GM03348 (cell line): ENCODE measurements at regions not wholly inside any gene's neighbourhood (a gene's known extent, or its start where the extent isn't known, plus 50 kb on each side); places are given as distances from the start of the nearest gene placed in this dataset.
"Not testable (repeated sequence)": the region's sequence is repeated elsewhere in the genome, so short reads cannot be mapped to it uniquely, and the experiment has no call there.

ENCODE experiments used
- DNase-seq: peaks from one replicate; pipeline ENCODE4 v3.0.0; 2012; ENCODE audit warnings: low spot score

- DNase-seq: no peak
These were observed 196.9 kb downstream of the TM9SF2 start for GRCh38 chr13:99698010-99698815.

DNA sequence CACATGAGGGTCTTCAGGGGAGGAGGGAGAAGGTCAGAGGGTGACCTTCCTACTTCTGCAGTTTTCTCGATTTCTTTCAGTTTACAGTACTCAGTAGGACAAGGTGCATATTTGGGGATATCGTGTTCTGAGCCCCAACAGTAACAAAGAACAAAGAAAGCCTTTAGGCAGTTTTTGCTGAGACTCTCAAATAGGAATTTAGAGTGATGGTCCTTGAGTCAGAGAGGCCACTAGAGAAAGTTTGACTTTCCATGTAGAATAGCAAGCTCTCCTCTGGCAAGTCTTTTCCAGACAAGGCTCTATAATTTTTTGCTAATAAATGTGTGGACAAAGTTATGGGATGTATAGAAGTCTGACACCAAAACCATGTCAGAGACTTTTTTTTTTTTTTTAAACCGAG is 194.6 kb downstream of the TM9SF2 start:
- no peak for DNase-seq

- DNase-seq: no peak
These were observed 192.8 kb downstream of the TM9SF2 start for GRCh38 chr13:99693852-99694611.

DNA sequence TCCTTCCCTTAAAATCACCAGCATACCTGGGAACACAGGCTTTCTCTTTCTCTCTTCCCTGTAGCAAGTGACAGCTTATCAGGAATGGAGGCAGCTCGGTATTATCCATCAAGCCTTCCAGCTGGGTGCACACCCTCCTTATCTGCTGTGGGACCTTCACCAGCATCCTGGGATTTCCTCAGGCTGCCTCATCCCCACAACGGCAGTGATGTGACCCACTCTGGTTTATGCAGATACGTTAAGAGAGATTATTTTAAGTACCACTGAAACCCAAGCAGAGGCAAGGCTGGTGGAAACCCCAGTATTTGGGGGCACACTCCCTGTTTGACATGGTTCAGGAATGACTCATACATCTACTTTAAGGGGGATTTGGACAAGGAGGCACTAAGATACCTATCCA is 192.1 kb downstream of the TM9SF2 start:
- DNase-seq: no peak

DNA sequence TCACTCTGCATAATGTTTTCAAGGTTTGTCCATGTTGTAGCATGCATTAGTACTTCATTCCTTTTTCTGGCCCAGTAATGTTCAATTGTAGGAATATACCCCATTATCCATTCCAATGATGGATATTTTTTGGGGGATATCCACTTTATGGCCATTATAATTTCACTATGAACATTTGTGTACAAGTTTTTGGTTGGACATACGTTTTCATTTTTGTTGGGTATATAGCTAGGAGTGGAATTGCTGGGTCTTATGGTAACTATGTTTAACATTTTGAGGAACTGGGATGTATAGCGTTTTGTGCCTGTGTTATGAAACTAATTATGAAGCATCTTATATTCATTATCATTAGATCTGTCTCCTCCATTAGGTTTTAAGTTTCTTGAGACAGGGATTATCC is 191.6 kb downstream of the TM9SF2 start:
- DNase-seq: no peak

- DNase-seq: no peak
These were observed 190.3 kb downstream of the TM9SF2 start for GRCh38 chr13:99691552-99691951.

DNA sequence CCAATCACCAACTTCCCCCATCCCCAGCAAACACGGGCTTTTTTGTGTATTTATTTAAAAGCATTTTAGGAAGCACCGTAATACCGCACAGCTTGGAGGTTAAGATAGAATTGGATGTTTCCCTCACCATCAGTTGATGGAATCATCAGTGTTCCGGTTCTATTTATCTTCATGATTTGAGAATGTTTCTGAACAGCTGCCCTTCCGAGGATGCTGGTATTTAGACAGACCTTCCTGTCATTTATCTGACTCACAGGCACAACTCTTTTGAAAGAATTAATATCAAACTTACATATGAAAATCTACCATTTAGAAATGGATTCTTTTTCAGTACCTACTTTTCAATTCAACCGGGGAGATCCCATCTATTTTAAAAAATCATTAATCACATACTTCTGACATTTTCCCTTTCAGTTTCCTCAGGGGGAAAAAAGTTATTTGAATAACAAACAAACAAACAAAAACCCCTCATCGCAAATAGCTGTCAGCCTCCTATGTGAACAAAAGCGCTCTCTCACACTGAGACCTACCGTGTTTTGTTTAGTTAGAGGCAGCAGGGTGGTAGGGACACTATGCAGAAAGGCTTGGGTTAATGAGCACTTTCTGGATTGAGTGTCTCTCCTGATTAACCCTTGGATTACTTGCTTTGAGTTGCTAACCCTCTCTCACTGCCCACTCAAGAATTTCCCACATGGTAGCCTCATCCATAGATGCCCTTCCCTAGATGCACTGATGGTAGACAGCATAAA is 189.3 kb downstream of the TM9SF2 start:
- DNase-seq: no peak

GRCh38 chr13:99689955-99690354 is 188.7 kb downstream of the TM9SF2 start:
- DNase-seq: no peak

DNA sequence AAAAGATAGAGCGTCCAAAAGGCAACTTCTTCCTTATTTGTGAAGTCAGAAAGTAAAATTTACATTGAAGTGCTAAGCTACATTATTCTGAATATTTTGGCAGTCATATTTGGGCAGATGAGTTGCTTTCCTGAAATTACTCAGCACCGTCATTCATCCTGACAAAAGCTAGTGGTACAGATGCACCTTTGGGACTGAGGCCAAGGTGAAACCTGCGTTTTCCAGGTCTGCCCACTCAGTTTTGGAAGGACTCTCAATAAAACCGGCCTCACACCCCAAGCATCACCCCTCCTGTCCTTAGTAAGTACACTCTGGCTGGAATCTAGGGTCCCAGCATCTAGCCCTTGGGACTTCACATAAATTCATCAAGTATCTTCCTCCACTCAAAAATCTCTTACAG is 187.5 kb downstream of the TM9SF2 start:
- DNase-seq: no peak

- no peak for DNase-seq
These were observed 186.6 kb downstream of the TM9SF2 start for GRCh38 chr13:99687723-99688397.

GRCh38 chr13:99686944-99687411 is 185.7 kb downstream of the TM9SF2 start:
- DNase-seq: no peak

- peak; percentile 5 for DNase-seq
These were observed 184.9 kb downstream of the TM9SF2 start for GRCh38 chr13:99686157-99686572.

DNA sequence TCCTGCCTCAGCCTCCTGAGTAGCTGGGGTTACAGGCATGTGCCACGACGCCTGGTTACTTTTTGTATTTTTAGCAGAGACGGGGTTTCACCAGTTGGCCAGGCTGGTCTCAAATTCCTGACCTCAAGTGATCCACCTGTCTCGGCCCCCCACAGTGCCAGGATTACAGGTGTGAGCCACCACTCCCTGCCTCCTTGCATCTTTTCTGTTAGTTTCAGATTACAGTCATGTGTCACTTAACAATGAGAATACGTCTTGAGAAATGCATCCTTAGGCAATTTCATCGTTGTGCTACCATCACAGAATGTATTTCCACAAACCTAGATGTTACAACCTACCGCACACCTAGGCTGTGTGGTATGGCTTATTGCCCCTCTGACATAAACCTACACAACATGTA is 180.4 kb downstream of the TM9SF2 start:
- DNase-seq: no peak

DNA sequence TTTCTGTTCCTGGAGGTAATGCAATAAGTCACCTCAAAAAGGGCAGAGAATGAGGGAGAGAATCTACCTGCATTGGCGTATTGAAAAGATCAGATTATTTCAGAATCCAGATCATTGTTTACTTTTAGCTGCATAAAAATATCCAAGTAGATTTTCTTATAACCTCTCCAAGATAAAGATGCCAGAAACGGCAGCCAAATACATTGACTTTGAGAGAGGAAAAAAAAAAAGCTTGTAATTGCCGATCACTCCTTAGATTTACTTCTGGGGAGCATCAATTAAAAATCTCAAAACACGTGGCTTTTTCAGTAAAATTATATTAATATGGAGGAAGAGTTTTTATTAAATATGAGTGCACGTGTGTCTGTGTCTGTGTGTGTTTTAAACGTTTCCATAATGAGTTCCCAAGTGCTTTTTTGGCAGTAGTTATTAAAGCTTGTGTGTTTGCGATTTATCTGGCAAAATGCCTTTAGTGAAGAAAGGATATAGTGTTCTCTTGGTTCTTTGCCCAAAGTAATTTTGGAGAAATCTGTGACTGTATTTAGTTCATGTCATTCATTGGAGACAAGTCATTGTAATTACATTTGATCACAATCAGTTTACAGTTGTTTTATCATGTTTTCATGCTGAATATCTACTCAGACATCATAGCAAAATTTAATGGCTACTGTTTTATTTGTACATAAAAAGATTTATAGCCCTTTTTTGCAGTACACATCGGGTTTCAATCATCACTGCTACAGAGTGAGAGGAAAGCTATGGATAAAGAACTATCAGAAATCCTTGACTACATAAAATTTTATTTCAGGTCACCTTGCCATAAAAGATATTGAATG is 176.1 kb downstream of the TM9SF2 start:
- DNase-seq: no peak

DNA sequence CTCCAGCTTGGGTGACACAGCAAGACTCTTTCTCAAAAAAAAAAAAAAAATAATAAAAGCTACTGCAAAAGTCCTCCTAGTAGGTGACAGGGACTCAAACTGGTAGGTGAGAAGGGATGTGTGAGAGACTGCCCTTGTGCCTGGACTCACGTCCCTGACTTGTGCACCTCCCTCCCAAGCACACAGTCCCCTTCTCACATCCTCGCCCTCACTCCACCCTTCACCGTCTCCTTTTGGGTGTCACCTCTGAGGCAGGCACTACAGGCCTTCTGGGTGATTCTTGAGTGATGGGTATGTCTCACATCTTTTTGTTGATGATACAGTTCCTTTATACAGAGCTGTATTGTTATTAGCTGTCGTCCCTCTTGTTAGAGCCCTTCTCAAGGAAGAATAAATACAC is 170.5 kb downstream of the TM9SF2 start:
- DNase-seq: no peak

GRCh38 chr13:99669096-99669495 is 167.8 kb downstream of the TM9SF2 start:
- not testable (repeated sequence) for DNase-seq

DNA sequence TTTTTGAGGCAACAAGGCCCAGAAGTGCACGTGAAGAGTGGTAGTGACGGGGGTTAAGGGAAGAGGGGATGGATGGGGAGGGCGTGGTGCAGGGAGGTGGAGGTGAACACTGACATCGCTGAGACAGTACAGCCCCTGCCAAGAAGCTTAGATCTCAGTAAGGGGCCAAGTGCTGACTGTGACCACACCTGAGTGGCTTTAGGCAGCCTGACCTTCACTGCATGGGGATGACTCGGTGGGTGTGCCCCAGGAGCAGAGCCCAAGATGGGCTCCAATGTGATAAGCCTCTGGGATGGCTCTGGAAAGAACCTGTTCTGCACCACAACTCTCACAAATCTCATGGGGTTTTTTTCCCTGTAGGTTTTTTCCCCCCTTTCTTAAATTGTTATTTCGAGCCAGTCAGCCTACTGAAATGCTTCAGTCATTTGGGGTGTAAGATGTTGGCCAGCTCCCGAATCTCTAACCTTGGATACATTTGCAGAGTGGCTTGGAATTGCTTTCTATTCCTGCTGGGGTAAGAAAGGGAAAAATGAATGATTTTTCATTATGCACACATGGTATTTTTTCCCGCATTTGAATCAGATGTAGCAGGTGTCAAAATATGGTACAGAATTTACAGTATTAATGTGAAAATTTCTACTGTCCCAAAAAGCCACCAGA is 165.0 kb downstream of the TM9SF2 start:
- DNase-seq: no peak

- DNase-seq: no peak
These were observed 164.4 kb downstream of the TM9SF2 start for GRCh38 chr13:99665711-99666110.

DNA sequence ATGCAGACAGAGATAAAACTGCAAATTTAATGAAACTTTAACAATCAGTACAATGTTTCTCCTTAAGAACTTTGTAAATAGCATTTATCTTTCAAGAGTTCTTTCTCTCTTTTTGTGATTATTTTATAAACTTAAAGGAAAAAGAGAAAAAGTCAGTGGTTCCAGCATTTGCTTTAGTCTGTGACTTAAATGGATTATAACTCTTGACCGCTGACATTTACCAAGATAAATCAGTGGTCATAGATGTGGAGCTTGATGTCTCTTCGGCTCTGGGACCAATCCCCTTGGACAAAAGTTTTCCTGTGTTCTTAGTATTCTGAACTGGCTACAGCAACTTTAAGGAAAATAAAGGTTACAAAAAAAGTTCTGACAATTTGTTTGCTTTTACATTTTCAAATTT is 162.6 kb downstream of the TM9SF2 start:
- no peak for DNase-seq

DNA sequence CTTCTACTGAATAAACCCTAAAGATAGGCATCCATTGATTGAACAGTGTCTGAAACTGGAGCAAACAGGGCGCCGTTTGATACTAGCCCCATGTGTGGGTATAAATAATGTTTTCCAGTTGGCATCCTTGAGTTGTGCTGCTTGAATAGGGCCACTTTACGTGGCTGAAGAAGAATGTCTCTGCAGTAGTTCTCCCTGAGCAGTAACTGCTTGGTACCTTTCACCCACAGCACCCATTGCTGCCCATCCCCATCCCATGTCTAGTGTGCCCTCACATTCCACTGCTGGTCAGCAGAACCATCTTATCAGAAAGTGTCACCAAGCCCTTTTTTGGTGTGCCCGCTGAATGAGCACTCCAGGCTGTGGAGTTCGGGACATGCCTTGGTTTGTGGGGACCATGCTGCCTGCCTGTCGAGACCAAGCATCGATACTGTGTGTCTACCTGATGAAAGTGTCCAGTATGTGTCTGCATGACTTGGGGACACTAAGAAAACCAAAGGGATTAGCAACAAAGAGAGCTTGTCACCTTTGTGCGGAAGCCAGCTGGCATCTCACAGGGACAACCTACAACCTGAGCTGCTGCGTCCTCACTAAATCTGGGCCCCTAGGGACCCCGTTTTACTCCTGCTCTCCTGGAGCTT is 162.0 kb downstream of the TM9SF2 start:
- DNase-seq: no peak
